IMR-90 (cell line): ENCODE measurements at regions not wholly inside any gene's neighbourhood (a gene's known extent, or its start where the extent isn't known, plus 50 kb on each side); places are given as distances from the start of the nearest gene placed in this dataset.

Experiments used
- ATAC-seq: fragments of 200-7000 bp; cut with Tn5 transposase; 2 replicates; pipeline ENCODE4 v1.9.1; 2020; ENCODE audit warnings: low read depth, mild to moderate bottlenecking, moderate library complexity
- BruUV-seq: library from RNA; stranded (reverse); fragments of 400-500 nt; replicated peaks from 2 replicates; lab custom pipeline; 2021; lab: Mats Ljungman, UMichigan
- CTCF ChIA-PET: fragments of 300-600 bp; formaldehyde crosslinking; extraction: SDS; loops from one replicate; lab custom pipeline; 2021; ENCODE audit warnings: antibody characterized with exemption; lab: Yijun Ruan, JAX
- POLR2A ChIA-PET: fragments of 300-600 bp; sonication (Branson Sonifier 250); formaldehyde crosslinking; loops from one replicate; lab custom pipeline; 2022; ENCODE audit warnings: antibody characterized with exemption; ENCODE audit not compliant: unreplicated experiment; lab: Charles Lee
- DNase-seq: peaks from one replicate; pipeline ENCODE4 v3.0.0; 2013
- H2AFZ ChIP-seq: replicated peaks from 2 replicates; pipeline ENCODE3; 2013; ENCODE audit warnings: low read length, mild to moderate bottlenecking; ENCODE audit not compliant: poor library complexity
- H2AK5ac ChIP-seq: 2 replicates; pipeline ENCODE4 v1.6.1; 2013; ENCODE audit warnings: low read depth, low read length, inconsistent platforms
- H2AK9ac ChIP-seq: replicated peaks from 2 replicates; pipeline ENCODE3; 2013; ENCODE audit warnings: mild to moderate bottlenecking, low read depth, low read length, moderate library complexity; ENCODE audit not compliant: poor library complexity
- H2BK120ac ChIP-seq: 2 replicates; pipeline ENCODE4 v1.6.1; 2013; ENCODE audit warnings: low read depth, low read length, inconsistent platforms
- H2BK15ac ChIP-seq: 3 replicates; pipeline ENCODE4 v1.6.1; 2013; ENCODE audit warnings: low read depth, low read length, inconsistent platforms
- H2BK20ac ChIP-seq: 2 replicates; pipeline ENCODE4 v1.6.1; 2013; ENCODE audit warnings: low read depth, mild to moderate bottlenecking, inconsistent platforms, low read length, moderate library complexity
- H2BK5ac ChIP-seq: 2 replicates; pipeline ENCODE4 v1.6.1; 2013; ENCODE audit warnings: mild to moderate bottlenecking, low read depth, low read length, inconsistent platforms; ENCODE audit not compliant: poor library complexity, severe bottlenecking
- H3K14ac ChIP-seq: replicated peaks from 2 replicates; pipeline ENCODE4 v1.6.1; 2013; ENCODE audit warnings: low read depth, low read length, inconsistent platforms
- H3K18ac ChIP-seq: 2 replicates; pipeline ENCODE4 v1.6.1; 2013; ENCODE audit warnings: low read depth, low read length, control low read depth
- H3K23ac ChIP-seq: 2 replicates; pipeline ENCODE4 v1.6.1; 2013; ENCODE audit warnings: low read depth, low read length, inconsistent platforms
- H3K27ac ChIP-seq: 2 replicates; pipeline ENCODE4 v1.5.1; 2013; ENCODE audit warnings: mild to moderate bottlenecking, control low read depth, low read length; ENCODE audit not compliant: insufficient read depth
- H3K27me3 ChIP-seq: 2 replicates; pipeline ENCODE4 v1.6.1; 2013; ENCODE audit warnings: low read length; ENCODE audit not compliant: control insufficient read depth, insufficient read depth
- H3K36me3 ChIP-seq: 2 replicates; pipeline ENCODE4 v1.6.1; 2013; ENCODE audit warnings: low read length, mixed read lengths; ENCODE audit not compliant: control insufficient read depth, insufficient read depth
- H3K4ac ChIP-seq: 2 replicates; pipeline ENCODE4 v1.6.1; 2013; ENCODE audit warnings: low read depth, low read length, inconsistent platforms
- H3K4me1 ChIP-seq: 2 replicates; pipeline ENCODE4 v1.6.1; 2013; ENCODE audit warnings: low read length, mixed read lengths; ENCODE audit not compliant: control insufficient read depth, insufficient read depth
- H3K4me2 ChIP-seq: 2 replicates; pipeline ENCODE4 v1.6.1; 2013; ENCODE audit warnings: low read depth, mild to moderate bottlenecking, control low read depth, low read length, moderate library complexity
- H3K4me3 ChIP-seq: 2 replicates; pipeline ENCODE4 v1.5.1; 2013; ENCODE audit warnings: low read depth, mild to moderate bottlenecking, control low read depth, low read length, moderate library complexity; ENCODE audit not compliant: insufficient read depth
- H3K56ac ChIP-seq: 2 replicates; pipeline ENCODE4 v1.6.1; 2013; ENCODE audit warnings: low read length, inconsistent platforms; ENCODE audit not compliant: insufficient read depth; ENCODE audit errors: extremely low read depth
- H3K79me1 ChIP-seq, 2 experiments: 2 replicates each; pipeline ENCODE4 v1.6.1; 2013; ENCODE audit warnings: low read length in 2 of 2, inconsistent platforms in 1 of 2, low read depth in 1 of 2
- H3K9ac ChIP-seq: 2 replicates; pipeline ENCODE4 v1.6.1; 2013; ENCODE audit warnings: low read depth, low read length, control low read depth
- H3K9me1 ChIP-seq: 2 replicates; pipeline ENCODE4 v1.6.1; 2013; ENCODE audit warnings: low read length, inconsistent platforms; ENCODE audit not compliant: insufficient read depth
- H3K9me3 ChIP-seq: 2 replicates; pipeline ENCODE4 v1.6.1; 2013; ENCODE audit warnings: low read length; ENCODE audit not compliant: control insufficient read depth, insufficient read depth
- H4K20me1 ChIP-seq: 2 replicates; pipeline ENCODE4 v1.6.1; 2013; ENCODE audit warnings: low read length, inconsistent platforms; ENCODE audit not compliant: insufficient read depth
- H4K5ac ChIP-seq: 2 replicates; pipeline ENCODE4 v1.6.1; 2013; ENCODE audit warnings: mild to moderate bottlenecking, low read depth, low read length, control low read depth
- H4K8ac ChIP-seq, 2 experiments: 2 replicates each; pipeline ENCODE4 v1.6.1; 2013; ENCODE audit warnings: low read depth in 2 of 2, low read length in 2 of 2, control low read depth in 1 of 2, inconsistent platforms in 1 of 2
- H4K91ac ChIP-seq: 2 replicates; pipeline ENCODE4 v1.6.1; 2013; ENCODE audit warnings: low read depth, low read length, inconsistent platforms; ENCODE audit not compliant: insufficient read depth
- CEBPB ChIP-seq: IDR thresholded peaks from 2 replicates; pipeline ENCODE4 v1.6.1; 2012; ENCODE audit warnings: low read depth, low read length, improper control_type of control experiment
- CHD1 ChIP-seq: IDR thresholded peaks from 2 replicates; pipeline ENCODE4 v1.6.1; 2012; ENCODE audit warnings: low read depth, low read length, improper control_type of control experiment
- CTCF ChIP-seq: conservative IDR thresholded peaks from 2 replicates; pipeline ENCODE4 v1.5.1; 2012; ENCODE audit warnings: mild to moderate bottlenecking, low read depth, low read length, improper control_type of control experiment
- ELK1 ChIP-seq: fragments of 150-350 bp; IDR thresholded peaks from 2 replicates; pipeline ENCODE4 v1.6.1; 2016; ENCODE audit warnings: low read depth, mild to moderate bottlenecking, low read length, moderate library complexity, borderline replicate concordance
- FOS ChIP-seq: fragments of 150-350 bp; IDR thresholded peaks from 2 replicates; pipeline ENCODE4 v1.6.1; 2016; ENCODE audit warnings: low read depth, low read length
- MAFK ChIP-seq: IDR thresholded peaks from 2 replicates; pipeline ENCODE4 v1.6.1; 2012; ENCODE audit warnings: low read depth, low read length, improper control_type of control experiment
- MXI1 ChIP-seq: IDR thresholded peaks from 2 replicates; pipeline ENCODE4 v1.6.1; 2012; ENCODE audit warnings: low read depth, mild to moderate bottlenecking, low read length, moderate library complexity, borderline replicate concordance
- NFE2L2 ChIP-seq: fragments of 150-350 bp; IDR thresholded peaks from 2 replicates; pipeline ENCODE4 v1.6.1; 2016; ENCODE audit warnings: low read depth, mild to moderate bottlenecking, low read length
- RCOR1 ChIP-seq: IDR thresholded peaks from 2 replicates; pipeline ENCODE4 v1.6.1; 2012; ENCODE audit warnings: mild to moderate bottlenecking, low read length, improper control_type of control experiment; ENCODE audit not compliant: insufficient replicate concordance
- RFX5 ChIP-seq: IDR thresholded peaks from 2 replicates; pipeline ENCODE4 v1.8.0; 2012; ENCODE audit warnings: low read depth, mild to moderate bottlenecking, low read length, moderate library complexity
- SMC3 ChIP-seq: fragments of 150-350 bp; IDR thresholded peaks from 2 replicates; pipeline ENCODE4 v1.6.1; 2016; ENCODE audit warnings: low read depth, mild to moderate bottlenecking, antibody characterized with exemption, low read length, moderate library complexity
- USF2 ChIP-seq: fragments of 150-350 bp; IDR thresholded peaks from 2 replicates; pipeline ENCODE4 v1.6.1; 2017; ENCODE audit warnings: mild to moderate bottlenecking, antibody characterized with exemption, low read length, low read depth
- WGBS, 2 experiments: methylation state at CpG; one replicate each; pipeline versions ENCODE4 v1.1.5 to v1.1.7; 2013; ENCODE audit warnings: missing lambda C conversion rate in 2 of 2; ENCODE audit not compliant: insufficient read length in 1 of 2; ENCODE audit errors: extremely low coverage in 2 of 2; 5-methylcytosine and 5-hydroxymethylcytosine counted together
- dilution Hi-C: fragments of 300-500 bp; cut with HindIII; formaldehyde crosslinking; loops from one replicate; pipeline ENCODE4 v1.14.3; 2018; ENCODE audit warnings: low sequenced_read_pairs; ENCODE audit not compliant: unreplicated experiment
- in situ Hi-C: fragments of 300-500 bp; cut with MboI; formaldehyde crosslinking; loops from 3 replicates; pipeline ENCODE4 v1.14.3; 2019; ENCODE audit warnings: low sequenced_read_pairs, inconsistent platforms, mixed read lengths
- intact Hi-C: fragments of 100-400 bp; cut with micrococcal nuclease; formaldehyde crosslinking; loops from 2 replicates; pipeline ENCODE4 v1.10.0; 2022

GRCh38 chr14:57009585-57010515 is 199.6 kb upstream of the OTX2 start (continued):
- TF ChIP-seq CHD1: no peak

- no peak overlapping the region for H2AK9ac ChIP-seq
- BruUV-seq: no TSS peak
- intact Hi-C loops: no loop called here
- no peak overlapping the region for H3K27ac ChIP-seq
- H3K14ac ChIP-seq: no peak overlapping the region
- WGBS, 2 experiments: no CpG with 5 or more reads among the region's 3 CpGs
- no peaks in the 10 kb centered on the region for H3K4me1 ChIP-seq
- in situ Hi-C loops: no loop called here
- no peaks in the 10 kb centered on the region for H3K9me1 ChIP-seq
- H3K4ac ChIP-seq: no peak overlapping the region
- ChIA-PET POLR2A (interaction anchor here (0.6 kb wide), 1 partner anchor 9 kb away, joined by 3 read pairs; no protein-coding TSS in a partner anchor), CTCF (no interaction called here)
- no peak overlapping the region for H3K23ac ChIP-seq
- H2BK20ac ChIP-seq: no peak overlapping the region
- no peak overlapping the region for H4K8ac ChIP-seq
- no peaks in the 10 kb centered on the region for H3K27me3 ChIP-seq
- no peak overlapping the region for H2AFZ ChIP-seq
- H2AK5ac ChIP-seq: no peak overlapping the region
- no peak for DNase-seq
- H3K4me3 ChIP-seq: no peak overlapping the region
- H4K91ac ChIP-seq: no peak overlapping the region
- no peak overlapping the region for H3K9ac ChIP-seq
- dilution Hi-C loops: no loop called here
- no peak overlapping the region for H3K4me2 ChIP-seq
- H3K36me3 ChIP-seq: no peaks in the 10 kb centered on the region
- H4K5ac ChIP-seq: no peak overlapping the region
- H4K20me1 ChIP-seq: no peaks in the 10 kb centered on the region
- no peak overlapping the region for H3K18ac ChIP-seq
- ATAC-seq: no peak
- no peak overlapping the region for H2BK5ac ChIP-seq
- no peaks in the 10 kb centered on the region for H3K79me1 ChIP-seq
- no peak overlapping the region for H2BK120ac ChIP-seq
- no peak overlapping the region for H3K56ac ChIP-seq
- H3K9me3 ChIP-seq: no peaks in the 10 kb centered on the region
- H2BK15ac ChIP-seq: no peak overlapping the region
- TF ChIP-seq SMC3 (no peak), FOS (no peak), RCOR1 (no peak), CTCF (no peak), CEBPB (no peak), RFX5 (no peak), MAFK (no peak), USF2 (no peak), MXI1 (no peak), ELK1 (no peak), NFE2L2 (no peak)
These were observed 198.3 kb upstream of the OTX2 start for GRCh38 chr14:57008534-57008933.
